Adrenal gland (tissue), 9 donors: ENCODE measurements at regions not wholly inside any gene's neighbourhood (a gene's known extent, or its start where the extent isn't known, plus 50 kb on each side); places are given as distances from the start of the nearest gene placed in this dataset.

Source experiments
- DNase-seq, 7 donors: peaks; one replicate each; pipeline ENCODE4 v3.0.0-alpha.2; 2019 to 2020
- H3K27ac ChIP-seq, 5 donors: fragments of 200-600 bp; sonication (generic) in 4 of 5; 1 replicate in 3 of 5; 2 replicates in 2 of 5; pipeline versions ENCODE4 v1.5.1 to v1.8.0; 2016 to 2020; ENCODE audit warnings: mild to moderate bottlenecking in 1 of 5
- H3K27me3 ChIP-seq: fragments of 200-600 bp; 2 replicates; pipeline ENCODE4 v1.8.0; 2021
- H3K36me3 ChIP-seq, 2 donors: fragments of 200-600 bp; replicated peaks in 1 of 2; 1 replicate in 1 of 2; 2 replicates in 1 of 2; pipeline versions ENCODE4 v1.5.1 to v1.8.0; 2018 to 2022
- H3K4me1 ChIP-seq, 2 donors: fragments of 200-600 bp; replicated peaks in 1 of 2; 1 replicate in 1 of 2; 2 replicates in 1 of 2; pipeline versions ENCODE4 v1.5.1 to v1.8.0; 2018 to 2021
- H3K4me3 ChIP-seq, 4 donors: fragments of 200-600 bp; sonication (generic) in 3 of 4; one replicate each; pipeline ENCODE4 v1.5.1; 2016 to 2018
- H3K9me3 ChIP-seq, 3 donors: fragments of 200-600 bp; sonication (generic) in 1 of 3; replicated peaks in 1 of 3; 1 replicate in 2 of 3; 2 replicates in 1 of 3; pipeline versions ENCODE4 v1.5.1 to v1.8.0; 2016 to 2021
- POLR2A ChIP-seq, 2 donors: fragments of 450-650 bp; IDR thresholded peaks; one replicate each; pipeline ENCODE4 v1.6.1; 2017; ENCODE audit warnings: antibody characterized with exemption in 2 of 2, mild to moderate bottlenecking in 2 of 2, moderate library complexity in 1 of 2
- whole genome bisulfite sequencing, 4 donors: extraction: QIAGEN DNeasy Blood & Tissue Kit in 2 of 4; methylation state at CpG; one replicate each; pipeline versions ENCODE4 v1.1.5 to v1.1.7; 2013 to 2017; 5-methylcytosine and 5-hydroxymethylcytosine counted together
- intact Hi-C, 2 donors: fragments of 100-400 bp; cut with DNase I; formaldehyde crosslinking; loops; one replicate each; pipeline versions ENCODE4 v1.14.1 to v1.15.0; 2022 to 2023
- TF ChIP-seq, protein P1 (sequence below), 6 experiments: fragments of 450-650 bp in 4 of 6; fragments of 200-600 bp in 2 of 6; sonication (generic) in 1 of 6; IDR thresholded peaks; 1 replicate in 5 of 6; 2 replicates in 1 of 6; pipeline versions ENCODE4 v1.5.1 to v1.8.0; 2016 to 2021; ENCODE audit warnings: antibody characterized with exemption in 6 of 6, mild to moderate bottlenecking in 2 of 6, moderate library complexity in 1 of 6
- donor health status: healthy with polysubstance abuse.
- donor health status: Bipolar disorder and iron deficiency.
- donor health status: DM: yes; HTN: yes; CAD: no.
- donor health status: DM: no; HTN: no; CAD: no.
- donor health status: DM: no; HTN: no; CAD: no.

DNA sequence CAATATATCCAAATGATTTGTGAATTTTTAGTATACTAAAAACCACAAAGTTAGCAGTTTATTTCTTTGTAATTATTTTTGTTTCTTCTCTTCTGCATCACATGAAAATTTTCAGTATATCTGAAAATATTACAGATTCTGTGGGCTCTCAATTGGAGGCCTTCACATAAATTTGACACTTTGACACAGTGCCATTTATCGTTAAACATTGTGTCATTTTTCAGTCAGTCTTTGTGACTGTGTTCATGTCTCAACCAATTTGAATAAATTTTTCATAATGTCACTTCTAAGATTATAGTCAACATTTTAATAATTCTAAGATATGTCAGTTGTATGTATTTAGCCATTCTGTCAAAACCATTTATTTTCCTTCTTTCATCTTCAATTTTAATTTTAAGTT lies 1303.0 kb downstream of the LRFN5 start:
- Histone ChIP-seq H3K9me3 (no peaks in the 10 kb centered on the region), H3K4me3 (no peak overlapping the region), H3K4me1 (no peaks in the 10 kb centered on the region), H3K27me3 (no peaks in the 10 kb centered on the region), H3K27ac (no peak overlapping the region), H3K36me3 (no peaks in the 10 kb centered on the region)
- TF ChIP-seq, protein P1, sequence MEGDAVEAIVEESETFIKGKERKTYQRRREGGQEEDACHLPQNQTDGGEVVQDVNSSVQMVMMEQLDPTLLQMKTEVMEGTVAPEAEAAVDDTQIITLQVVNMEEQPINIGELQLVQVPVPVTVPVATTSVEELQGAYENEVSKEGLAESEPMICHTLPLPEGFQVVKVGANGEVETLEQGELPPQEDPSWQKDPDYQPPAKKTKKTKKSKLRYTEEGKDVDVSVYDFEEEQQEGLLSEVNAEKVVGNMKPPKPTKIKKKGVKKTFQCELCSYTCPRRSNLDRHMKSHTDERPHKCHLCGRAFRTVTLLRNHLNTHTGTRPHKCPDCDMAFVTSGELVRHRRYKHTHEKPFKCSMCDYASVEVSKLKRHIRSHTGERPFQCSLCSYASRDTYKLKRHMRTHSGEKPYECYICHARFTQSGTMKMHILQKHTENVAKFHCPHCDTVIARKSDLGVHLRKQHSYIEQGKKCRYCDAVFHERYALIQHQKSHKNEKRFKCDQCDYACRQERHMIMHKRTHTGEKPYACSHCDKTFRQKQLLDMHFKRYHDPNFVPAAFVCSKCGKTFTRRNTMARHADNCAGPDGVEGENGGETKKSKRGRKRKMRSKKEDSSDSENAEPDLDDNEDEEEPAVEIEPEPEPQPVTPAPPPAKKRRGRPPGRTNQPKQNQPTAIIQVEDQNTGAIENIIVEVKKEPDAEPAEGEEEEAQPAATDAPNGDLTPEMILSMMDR (IDR thresholded peaks at IDR 0.05): no peak
- TF ChIP-seq POLR2A (IDR thresholded peaks at IDR 0.05): no peak
- intact Hi-C loops: no loop called here
- no peak for DNase-seq
- WGBS, 4 donors: 78 to 93% (median 82%) methylated on average over 1 of the region's 1 CpG

DNA sequence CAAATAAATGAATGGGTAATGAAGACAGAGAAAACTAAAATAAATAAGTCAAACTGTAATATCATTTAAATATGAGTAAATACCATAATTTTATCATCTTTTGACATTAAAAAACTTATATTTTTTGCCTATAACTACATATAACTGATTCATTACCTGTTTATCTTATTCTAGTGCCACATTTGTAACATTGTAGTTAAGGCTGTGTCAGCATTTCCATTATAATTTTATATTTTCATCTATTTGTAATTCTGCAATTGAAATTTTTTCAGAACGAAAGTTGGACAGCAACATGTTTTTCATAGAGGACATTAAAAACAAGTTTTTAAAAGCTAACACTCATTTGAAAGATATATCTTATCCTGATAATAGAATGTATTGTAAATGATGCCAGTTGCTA lies 1286.5 kb downstream of the LRFN5 start:
- intact Hi-C loops: no loop called here
- TF ChIP-seq, protein P1 (IDR thresholded peaks at IDR 0.05): no peak
- TF ChIP-seq POLR2A (IDR thresholded peaks at IDR 0.05): no peak
- H3K4me1 ChIP-seq: no peaks in the 10 kb centered on the region
- no peak for DNase-seq
- no peaks in the 10 kb centered on the region for H3K9me3 ChIP-seq
- H3K27me3 ChIP-seq: no peaks in the 10 kb centered on the region
- WGBS, 4 donors: 0 to 58% (median 52%) methylated on average over 1 of the region's 1 CpG
- no peaks in the 10 kb centered on the region for H3K36me3 ChIP-seq
- H3K27ac ChIP-seq: no peak overlapping the region
- H3K4me3 ChIP-seq: no peak overlapping the region

DNA sequence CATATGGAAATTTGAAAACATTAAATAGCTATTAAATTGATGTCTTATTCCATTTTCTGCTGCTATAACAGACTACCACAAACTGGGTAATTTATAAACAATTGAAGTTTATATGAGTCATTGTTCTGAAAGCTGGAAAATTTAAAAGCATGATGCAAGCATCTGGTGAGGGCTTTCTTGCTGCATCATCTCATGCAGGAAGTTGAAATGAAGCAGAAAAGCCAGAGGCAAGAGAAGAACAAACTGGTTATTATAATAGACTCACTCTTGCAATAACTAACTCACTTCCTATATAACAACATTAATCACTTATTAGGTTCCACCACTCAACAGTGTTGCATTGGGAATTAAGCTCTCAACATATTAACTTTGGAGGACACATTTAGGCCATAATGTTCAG lies 1277.4 kb downstream of the LRFN5 start:
- Histone ChIP-seq H3K36me3 (no peaks in the 10 kb centered on the region), H3K27me3 (no peaks in the 10 kb centered on the region)

DNA sequence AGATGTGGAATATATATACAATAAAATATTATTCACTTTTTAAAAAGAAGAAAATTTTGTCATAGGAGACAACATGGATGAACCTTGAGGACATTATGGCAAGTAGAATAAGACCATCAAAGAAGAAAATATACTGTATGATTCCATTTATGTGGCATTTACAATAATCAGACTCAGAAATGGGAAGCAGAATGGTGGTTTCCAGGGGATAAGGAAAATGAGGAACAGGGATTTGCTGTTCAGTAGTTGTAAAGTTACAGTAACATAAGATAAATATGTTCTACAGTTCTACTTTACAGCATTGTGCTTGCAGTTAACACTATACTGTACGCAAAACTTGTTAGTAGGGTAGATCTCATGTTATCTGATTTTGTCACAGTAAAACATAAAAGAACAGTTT lies 1271.0 kb downstream of the LRFN5 start:
- WGBS, 4 donors: 91 to 100% (median 92%) methylated on average over 1 of the region's 1 CpG
- intact Hi-C loops: no loop called here
- Histone ChIP-seq H3K27ac (no peak overlapping the region), H3K36me3 (no peaks in the 10 kb centered on the region), H3K9me3 (no peaks in the 10 kb centered on the region), H3K27me3 (no peaks in the 10 kb centered on the region), H3K4me3 (no peak overlapping the region), H3K4me1 (no peaks in the 10 kb centered on the region)
- DNase-seq: no peak
- TF ChIP-seq, protein P1 (IDR thresholded peaks at IDR 0.05): no peak
- no peak for TF ChIP-seq POLR2A (IDR thresholded peaks at IDR 0.05)

More for the DNA sequence above, 1277.4 kb downstream of the LRFN5 start:
- TF ChIP-seq, protein P1 (IDR thresholded peaks at IDR 0.05): no peak
- TF ChIP-seq POLR2A (IDR thresholded peaks at IDR 0.05): no peak
- Histone ChIP-seq H3K4me3 (no peak overlapping the region), H3K4me1 (no peaks in the 10 kb centered on the region), H3K27ac (no peak overlapping the region), H3K9me3 (no peaks in the 10 kb centered on the region)
- intact Hi-C loops: no loop called here
- DNase-seq: no peak
